ENCODE measurements at regions not wholly inside any gene's neighbourhood (a gene's known extent, or its start where the extent isn't known, plus 50 kb on each side); places are given as distances from the start of the nearest gene placed in this dataset.

- TF ChIP-seq EZH2 (IDR thresholded peaks at IDR 0.05) (no peak), SP1 (IDR thresholded peaks at IDR 0.05; ENCODE audit: low read depth) (no peak)
- ATAC-seq (no peak), DNase-seq (ENCODE audit: low read depth, low spot score) (no peak)
- Histone ChIP-seq H3K9ac (ENCODE audit: low read length) (no peak overlapping the region), H3K9me2 (ENCODE audit: insufficient read depth) (no peaks in the 10 kb centered on the region), H3K36me3 (ENCODE audit: control insufficient read depth in 1 of 2, insufficient read depth in 2 of 2, low read length in 2 of 2) (no peaks in the 10 kb centered on the region), H3K9me3 (ENCODE audit: control insufficient read depth in 1 of 2, insufficient read depth in 1 of 2, low read depth in 1 of 2, low read length in 2 of 2) (no peaks in the 10 kb centered on the region), H4K20me1 (ENCODE audit: insufficient read depth) (no peaks in the 10 kb centered on the region), H3K27me3 (ENCODE audit: insufficient read depth, low read length) (no peaks in the 10 kb centered on the region), H3K4me1 (ENCODE audit: control insufficient read depth in 1 of 2, insufficient read depth in 2 of 2, low read length in 2 of 2) (no peaks in the 10 kb centered on the region), H2AFZ (ENCODE audit: low read depth, low read length, poor library complexity, severe bottlenecking) (no peak overlapping the region), H3K4me2 (ENCODE audit: low read length) (no peak overlapping the region), H3K27ac (ENCODE audit: low read depth, low read length) (no peak overlapping the region), H3K4me3 (replicated peaks in 1 of 2; ENCODE audit: low read depth in 1 of 2, low read length in 2 of 2) (no peak overlapping the region), H3K79me2 (ENCODE audit: insufficient read depth, low read length) (no peaks in the 10 kb centered on the region)
- RAD21 ChIA-PET (ENCODE audit: low non-redundant PET in 1 of 2, low total read pairs in 2 of 2, uncharacterized antibody in 2 of 2, unreplicated experiment in 2 of 2), result no interaction called here
- CTCF ChIA-PET, result no interaction called here
- POLR2A ChIA-PET, result no interaction called here
- intact Hi-C loops (cut with micrococcal nuclease), result no loop called here
- no TSS peak for BruUV-seq (replicated peaks)
Measured at GRCh38 chr4:102180046-102180445, 165.2 kb downstream of the SLC39A8 start.

DNA sequence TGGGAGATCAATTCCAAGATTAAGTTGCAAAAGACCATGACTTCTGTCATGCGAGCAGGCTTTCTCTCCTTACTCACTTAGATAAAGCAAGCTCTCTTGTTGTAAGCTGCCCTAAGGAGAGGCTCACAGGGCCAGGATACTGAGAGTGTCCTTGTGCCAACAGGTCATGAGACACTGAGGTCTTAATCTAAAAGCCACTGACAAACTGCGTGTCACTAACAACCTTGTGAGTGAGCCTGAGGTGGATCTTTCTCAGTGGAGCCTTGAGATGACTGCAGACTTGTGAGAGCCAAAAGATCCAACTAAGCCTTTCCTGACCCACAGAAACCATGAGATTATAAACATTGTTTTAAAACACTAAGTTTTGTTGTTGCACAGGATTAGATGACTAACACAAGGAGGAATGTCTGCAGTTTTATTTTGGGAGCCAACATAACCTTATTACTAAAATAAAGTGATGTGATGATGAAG lies 170.5 kb downstream of the SLC39A8 start:
- RAD21 ChIA-PET (ENCODE audit: low non-redundant PET in 1 of 2, low total read pairs in 2 of 2, uncharacterized antibody in 2 of 2, unreplicated experiment in 2 of 2), result no interaction called here
- H3K36me3 ChIP-seq (ENCODE audit: control insufficient read depth in 1 of 2, insufficient read depth in 2 of 2, low read length in 2 of 2), result no peaks in the 10 kb centered on the region
- CTCF ChIA-PET, result no interaction called here
- TF ChIP-seq ZBTB33 (IDR thresholded peaks at IDR 0.05; ENCODE audit: extremely low read depth, insufficient replicate concordance, low read length) (no peak), SRF (IDR thresholded peaks at IDR 0.05; ENCODE audit: low read depth) (no peak), FOSL1 (IDR thresholded peaks at IDR 0.05; ENCODE audit: low read depth) (no peak), SP1 (IDR thresholded peaks at IDR 0.05; ENCODE audit: low read depth) (no peak), POLR2A (IDR thresholded peaks at IDR 0.05; ENCODE audit: borderline replicate concordance, extremely low read depth, insufficient read depth, insufficient read length) (no peak), ZFX (IDR thresholded peaks at IDR 0.05) (no peak)
- TF ChIP-seq, protein P1, sequence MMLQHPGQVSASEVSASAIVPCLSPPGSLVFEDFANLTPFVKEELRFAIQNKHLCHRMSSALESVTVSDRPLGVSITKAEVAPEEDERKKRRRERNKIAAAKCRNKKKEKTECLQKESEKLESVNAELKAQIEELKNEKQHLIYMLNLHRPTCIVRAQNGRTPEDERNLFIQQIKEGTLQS (IDR thresholded peaks at IDR 0.05), result no peak
- H3K9ac ChIP-seq (ENCODE audit: low read length), result no peak overlapping the region
- H3K27ac ChIP-seq (ENCODE audit: low read depth, low read length), result no peak overlapping the region
- no peaks in the 10 kb centered on the region for H3K4me1 ChIP-seq (ENCODE audit: control insufficient read depth in 1 of 2, insufficient read depth in 2 of 2, low read length in 2 of 2)
- H4K20me1 ChIP-seq (ENCODE audit: insufficient read depth), result no peaks in the 10 kb centered on the region
- H3K4me3 ChIP-seq (replicated peaks in 1 of 2; ENCODE audit: low read depth in 1 of 2, low read length in 2 of 2), result no peak overlapping the region
- intact Hi-C loops (cut with micrococcal nuclease), result no loop called here
- ATAC-seq (no peak), DNase-seq (ENCODE audit: low read depth, low spot score) (no peak)
- no peaks in the 10 kb centered on the region for H3K27me3 ChIP-seq (ENCODE audit: insufficient read depth, low read length)
- H3K79me2 ChIP-seq (ENCODE audit: insufficient read depth, low read length), result no peaks in the 10 kb centered on the region
- no peaks in the 10 kb centered on the region for H3K9me3 ChIP-seq (ENCODE audit: control insufficient read depth in 1 of 2, insufficient read depth in 1 of 2, low read depth in 1 of 2, low read length in 2 of 2)
- no peaks in the 10 kb centered on the region for H3K9me2 ChIP-seq (ENCODE audit: insufficient read depth)
- H2AFZ ChIP-seq (ENCODE audit: low read depth, low read length, poor library complexity, severe bottlenecking), result no peak overlapping the region
- BruUV-seq (replicated peaks), result no TSS peak
- POLR2A ChIA-PET, result no interaction called here
- H3K4me2 ChIP-seq (ENCODE audit: low read length), result no peak overlapping the region
